T47D (cell line): ENCODE measurements at regions not wholly inside any gene's neighbourhood (a gene's known extent, or its start where the extent isn't known, plus 50 kb on each side); places are given as distances from the start of the nearest gene placed in this dataset.
A peak's percentile ranks its signal among the peaks of the same experiment; 100 is the strongest.

Experiments
- DNase-seq, 2 experiments: peaks; one replicate each; pipeline versions ENCODE4 v3.0.0 to v3.0.0-alpha.2; 2011 to 2012; ENCODE audit warnings: low read depth in 1 of 2, low spot score in 1 of 2
- JUND ChIP-seq: IDR thresholded peaks from 2 replicates; pipeline ENCODE4 v1.6.1; 2012; ENCODE audit warnings: low read depth
- in situ Hi-C: cut with HindIII; loops from 2 replicates; pipeline ENCODE4 v1.10.0; 2016; ENCODE audit warnings: low sequenced_read_pairs, low pct_unique_long_range_greater_than_20kb

GRCh38 chr6:105986998-105987397 lies 99.1 kb upstream of the PRDM1 start:
- no peak for DNase-seq
- no peak for TF ChIP-seq JUND
- in situ Hi-C loops = no loop called here

- in situ Hi-C loops = no loop called here
- TF ChIP-seq JUND = no peak
- DNase-seq = no peak
Measured at GRCh38 chr6:105985816-105986632, 100.1 kb upstream of the PRDM1 start.

- DNase-seq = peak in 1 of 2 experiments; percentile 7
- in situ Hi-C loops = no loop called here
- TF ChIP-seq JUND = no peak
Measured at GRCh38 chr6:105985098-105985815, 100.9 kb upstream of the PRDM1 start.

DNA sequence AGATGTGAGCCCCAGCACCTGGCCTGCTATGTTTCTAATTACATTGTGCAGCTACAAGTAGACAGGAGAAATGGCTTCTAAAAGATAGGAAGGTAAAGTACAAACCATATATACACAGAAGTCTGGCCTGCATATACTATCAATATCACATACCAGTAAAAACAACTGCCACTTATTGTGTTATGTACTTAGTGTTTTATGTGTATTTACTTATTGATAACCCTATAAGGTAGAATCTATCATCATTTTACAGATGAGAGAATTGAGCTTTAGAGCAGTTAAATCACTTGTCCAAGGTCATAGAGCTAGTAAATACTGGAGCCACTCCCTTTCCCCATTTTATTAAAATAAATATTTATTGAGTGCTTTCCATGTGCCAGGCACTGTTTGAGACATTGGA lies 102.4 kb upstream of the PRDM1 start:
- TF ChIP-seq JUND = no peak
- DNase-seq = no peak
- in situ Hi-C loops = no loop called here

GRCh38 chr6:105982761-105983540 lies 103.2 kb upstream of the PRDM1 start:
- in situ Hi-C loops = no loop called here
- no peak for TF ChIP-seq JUND

GRCh38 chr6:105981888-105982358 lies 104.2 kb upstream of the PRDM1 start:
- in situ Hi-C loops = no loop called here
- TF ChIP-seq JUND = no peak
- no peak for DNase-seq

More at GRCh38 chr6:105982761-105983540, 103.2 kb upstream of the PRDM1 start:
- DNase-seq = no peak

DNA sequence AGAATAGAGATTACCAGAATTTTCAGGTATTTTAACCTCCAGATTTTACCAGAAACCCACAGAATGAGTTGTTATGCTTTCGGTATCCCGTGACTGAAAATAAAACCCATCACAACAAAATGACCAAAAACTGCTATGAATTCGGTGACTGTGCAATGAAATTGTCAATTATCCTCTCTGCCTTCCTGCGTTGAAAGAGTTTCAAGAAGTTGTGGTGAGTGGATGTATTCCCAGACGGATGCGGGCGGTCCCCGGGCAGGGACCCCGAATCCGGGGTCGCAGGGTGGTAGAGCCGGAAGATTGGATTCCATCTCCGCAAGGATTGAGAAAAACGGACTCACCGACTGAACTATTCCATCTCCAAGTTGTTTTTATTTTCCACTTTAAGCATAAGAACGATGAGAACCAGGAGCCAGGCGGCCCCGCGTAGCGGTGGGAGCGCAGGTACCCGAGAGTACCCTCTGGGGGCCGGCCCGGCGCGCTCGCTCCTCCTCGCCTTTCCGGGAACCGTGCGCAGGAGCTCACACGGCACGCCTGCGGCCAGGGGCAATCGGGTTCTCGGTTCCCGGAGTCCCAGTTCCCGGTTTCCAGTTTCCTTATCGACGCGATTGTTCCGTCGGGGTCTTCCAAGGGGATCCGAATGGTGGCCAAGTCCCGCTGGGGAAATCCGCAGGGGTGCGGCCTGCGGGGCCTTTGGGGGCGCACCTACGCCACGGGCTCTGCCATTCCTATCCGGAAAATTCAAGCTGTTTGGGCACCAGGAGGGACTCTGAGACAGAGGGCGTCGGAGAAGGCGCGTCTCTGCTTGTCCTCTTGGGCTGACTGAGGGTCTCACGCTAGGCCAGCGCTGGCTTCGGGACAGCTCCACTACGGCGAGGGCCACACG lies 104.9 kb upstream of the PRDM1 start:
- TF ChIP-seq JUND = no peak
- DNase-seq = no peak
- in situ Hi-C loops = no loop called here

- no peak for DNase-seq
- in situ Hi-C loops = no loop called here
- no peak for TF ChIP-seq JUND
Measured at GRCh38 chr6:105978974-105979373, 107.2 kb upstream of the PRDM1 start.

DNA sequence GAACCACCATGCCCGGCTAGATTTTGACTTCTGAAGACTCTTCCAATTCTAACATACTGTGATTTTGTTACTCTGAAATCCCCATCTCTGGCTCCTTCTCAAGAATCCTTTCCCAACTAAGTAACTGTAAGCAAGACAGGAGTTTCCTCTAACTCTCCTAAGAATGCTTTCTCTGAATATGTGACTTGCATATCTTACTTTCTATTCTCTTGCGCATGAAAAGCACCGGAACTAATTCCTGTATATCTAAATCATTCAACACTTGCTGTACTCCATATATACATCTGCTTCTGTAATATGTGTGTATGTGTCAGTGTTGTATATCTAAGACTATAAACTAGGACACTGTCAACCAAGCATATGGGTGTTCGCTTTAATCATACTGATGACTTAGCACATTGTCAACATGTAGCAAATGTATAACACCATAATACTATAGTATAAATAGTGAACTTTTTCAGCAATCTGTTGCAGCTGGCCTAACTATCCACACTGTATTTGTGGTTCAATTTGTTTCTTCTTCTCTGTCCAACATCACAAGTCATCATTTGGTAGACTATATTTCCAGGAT lies 108.1 kb upstream of the PRDM1 start:
- in situ Hi-C loops = no loop called here
- no peak for TF ChIP-seq JUND
- DNase-seq = no peak

DNA sequence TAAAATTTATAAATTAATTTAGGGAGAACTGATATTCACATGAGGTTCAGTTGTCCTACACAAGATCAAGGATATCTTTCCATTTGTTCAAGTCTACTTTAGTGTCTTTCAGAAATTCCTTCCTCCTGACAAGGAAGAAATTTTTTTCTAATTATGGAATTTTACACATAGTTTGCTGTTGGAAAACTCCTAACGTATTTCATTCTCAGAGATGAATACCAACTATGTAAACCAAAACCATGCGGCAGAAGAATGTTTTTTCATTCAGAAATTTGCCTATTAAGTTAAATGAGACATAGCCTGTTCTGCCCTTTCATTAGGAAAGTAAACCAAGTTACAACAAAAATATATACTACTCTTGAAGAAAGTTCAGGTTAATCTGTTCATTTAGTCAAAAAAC lies 111.2 kb upstream of the PRDM1 start:
- no peak for TF ChIP-seq JUND
- DNase-seq = no peak
- in situ Hi-C loops = no loop called here

DNA sequence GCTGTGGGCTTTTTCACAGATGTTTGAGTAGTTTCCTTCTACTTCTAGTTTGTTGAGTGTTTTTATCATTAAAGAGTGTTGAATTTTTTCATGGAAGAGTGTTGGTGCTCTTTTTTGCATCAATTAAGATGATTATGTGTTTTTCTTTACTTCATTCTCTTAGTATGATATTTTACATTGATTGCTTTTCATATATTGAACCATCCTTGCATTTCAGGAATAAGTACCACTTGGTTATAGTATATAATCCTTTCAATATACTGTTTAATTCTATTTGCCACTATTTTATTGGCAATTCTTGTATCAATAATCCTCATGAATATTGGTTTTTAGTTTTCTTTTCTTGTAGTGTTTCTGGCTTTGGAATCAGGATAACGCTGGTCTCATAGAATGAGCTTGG lies 113.7 kb upstream of the PRDM1 start:
- in situ Hi-C loops = no loop called here
- no peak for TF ChIP-seq JUND
- no peak for DNase-seq
